ENCODE measurements at regions not wholly inside any gene's neighbourhood (a gene's known extent, or its start where the extent isn't known, plus 50 kb on each side); places are given as distances from the start of the nearest gene placed in this dataset.

GRCh38 chr4:155107059-155107458, 101.4 kb upstream of the NPY2R start:
- DNase-seq: no peak

GRCh38 chr4:155114790-155115189, 93.6 kb upstream of the NPY2R start:
- no peak for DNase-seq

- no peak for DNase-seq
Measured at GRCh38 chr4:155119006-155119405, 89.4 kb upstream of the NPY2R start.

DNA sequence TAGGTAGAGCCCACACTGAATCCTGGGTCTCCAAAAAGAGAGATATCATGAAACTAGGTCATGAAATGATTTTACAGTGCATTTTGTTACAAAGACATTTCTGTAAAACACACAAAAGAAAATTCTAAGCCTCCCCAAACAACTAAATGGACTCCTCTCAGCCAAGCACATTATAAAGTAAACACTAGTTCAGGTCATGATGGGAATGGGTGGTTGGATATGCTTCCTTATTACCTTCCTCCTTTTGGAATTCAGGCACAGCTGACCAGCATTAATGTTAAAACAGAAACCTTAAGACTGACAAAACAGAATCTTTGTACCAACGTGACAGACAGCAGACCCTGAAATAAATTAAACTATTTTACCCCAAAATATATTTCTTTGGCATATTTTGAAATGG, 87.9 kb upstream of the NPY2R start:
- DNase-seq: no peak

DNA sequence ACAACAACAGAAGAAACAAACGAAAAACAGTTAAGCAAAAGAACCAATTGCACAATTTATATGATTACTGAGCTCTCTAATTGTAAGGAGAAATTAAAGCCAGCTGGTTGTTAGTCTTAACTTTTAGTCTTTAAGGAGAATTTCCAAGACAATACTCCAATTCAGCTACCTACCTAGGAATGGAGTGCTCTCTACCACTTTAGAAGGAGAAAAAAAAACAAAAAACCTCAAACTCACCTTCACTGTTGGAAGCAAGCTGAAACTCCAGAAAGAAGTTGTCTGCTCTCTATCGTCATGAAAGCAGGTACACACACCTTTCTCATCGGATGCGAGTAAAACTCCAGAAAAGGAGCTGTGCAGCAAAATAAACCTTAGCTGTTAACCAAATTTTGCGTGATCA, 86.1 kb upstream of the NPY2R start:
- DNase-seq: no peak

DNA sequence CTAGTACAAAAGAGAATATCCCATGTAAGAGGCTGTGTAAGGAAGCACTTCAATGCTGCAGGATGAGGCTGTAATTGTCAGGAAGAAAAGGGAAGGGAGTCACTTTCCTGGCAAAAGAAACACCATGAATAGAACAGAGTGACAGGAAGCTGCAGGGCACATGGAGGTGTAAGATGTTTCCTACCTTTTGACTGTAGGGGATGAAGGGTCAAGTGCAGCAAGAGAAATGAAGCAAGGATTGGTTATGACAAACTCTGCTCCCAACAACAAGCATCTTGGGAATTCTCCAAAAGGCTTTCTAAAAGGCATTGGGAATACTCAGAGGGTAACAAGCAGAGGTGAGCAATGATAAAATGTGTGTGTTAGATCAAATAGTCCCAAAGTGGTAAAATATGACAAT, 74.3 kb upstream of the NPY2R start:
- no peak for DNase-seq

DNA sequence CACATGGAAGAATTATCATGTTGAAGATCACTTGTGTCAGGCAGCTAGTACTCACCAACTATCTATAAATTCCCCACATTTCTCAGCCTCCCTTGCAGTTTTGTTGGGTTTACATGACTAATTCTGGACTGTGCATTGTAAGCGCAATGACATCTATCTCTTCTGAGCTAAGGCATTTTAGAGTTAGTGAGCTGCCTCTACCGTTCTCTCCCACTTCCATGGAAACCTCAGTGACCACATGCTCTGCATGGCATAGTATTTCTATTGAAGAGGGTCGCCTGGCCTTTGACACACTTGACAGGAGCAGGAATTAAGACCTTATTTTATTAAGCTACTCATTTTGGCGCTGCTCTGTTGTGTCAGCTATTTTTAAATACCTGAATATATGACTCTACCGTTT, 67.5 kb upstream of the NPY2R start:
- DNase-seq: no peak

- no peak for DNase-seq
Measured at GRCh38 chr4:155143512-155143911, 64.9 kb upstream of the NPY2R start.
